ENCODE measurements at regions not wholly inside any gene's neighbourhood (a gene's known extent, or its start where the extent isn't known, plus 50 kb on each side); places are given as distances from the start of the nearest gene placed in this dataset.

GRCh38 chr4:34932591-34932990 is 1311.7 kb downstream of the ARAP2 start:
- TF ChIP-seq CTCF (IDR thresholded peaks at IDR 0.05) (no peak), EP300 (IDR thresholded peaks at IDR 0.05) (no peak)
